GM21526 (cell line): ENCODE measurements at regions not wholly inside any gene's neighbourhood (a gene's known extent, or its start where the extent isn't known, plus 50 kb on each side); places are given as distances from the start of the nearest gene placed in this dataset.

Experiments used
- ATAC-seq: cut with Tn5 transposase; IDR thresholded peaks from one replicate; pipeline ENCODE4 v1.9.1; 2021; ENCODE audit warnings: moderate library complexity; ENCODE audit not compliant: unreplicated experiment, low FRiP score

DNA sequence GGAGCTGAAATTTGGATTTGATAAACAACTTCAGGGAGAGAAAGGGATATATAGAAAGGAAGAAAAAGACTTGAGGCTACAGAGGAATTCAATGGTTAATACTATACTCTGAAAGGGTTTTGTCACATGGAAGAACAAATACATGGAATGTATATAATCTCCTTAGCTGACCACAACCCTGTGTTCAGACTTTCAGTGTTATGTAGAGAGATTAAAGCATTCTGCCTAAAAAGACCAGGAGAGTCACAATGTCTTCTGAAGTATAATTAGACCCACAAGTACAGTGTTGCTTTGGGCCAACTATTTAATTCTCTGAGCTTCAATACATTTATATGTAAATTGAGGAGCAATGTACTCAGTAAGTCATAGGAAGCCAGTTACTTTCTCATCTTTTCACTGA, 123.8 kb upstream of the FSHR start:
- no peak for ATAC-seq

DNA sequence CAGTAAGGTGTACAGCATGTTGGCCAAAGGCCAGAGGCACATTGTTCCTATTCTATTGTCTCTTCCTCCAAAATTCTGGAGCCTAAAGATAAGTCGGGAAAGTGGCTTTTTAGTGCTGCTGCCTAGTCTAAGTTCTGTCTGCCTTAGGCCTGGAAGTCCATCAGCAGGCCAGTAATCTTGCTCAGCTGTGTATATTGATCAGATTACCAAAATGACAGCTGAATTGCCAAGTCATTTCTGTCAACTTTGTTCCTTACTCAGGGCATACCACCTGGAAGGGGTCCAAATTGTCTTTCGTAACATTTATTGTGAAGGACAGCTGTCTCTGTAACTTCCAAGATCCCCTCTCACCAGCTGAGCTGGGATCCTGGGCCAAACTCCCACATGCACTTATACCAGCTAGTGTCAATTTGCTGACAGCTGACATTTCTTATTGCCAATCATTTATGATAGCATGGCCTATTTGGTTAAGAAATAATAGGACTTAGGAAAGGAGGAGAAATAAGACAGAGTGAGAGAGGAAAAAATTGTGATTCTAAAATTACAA, 116.8 kb upstream of the FSHR start:
- ATAC-seq: no peak

DNA sequence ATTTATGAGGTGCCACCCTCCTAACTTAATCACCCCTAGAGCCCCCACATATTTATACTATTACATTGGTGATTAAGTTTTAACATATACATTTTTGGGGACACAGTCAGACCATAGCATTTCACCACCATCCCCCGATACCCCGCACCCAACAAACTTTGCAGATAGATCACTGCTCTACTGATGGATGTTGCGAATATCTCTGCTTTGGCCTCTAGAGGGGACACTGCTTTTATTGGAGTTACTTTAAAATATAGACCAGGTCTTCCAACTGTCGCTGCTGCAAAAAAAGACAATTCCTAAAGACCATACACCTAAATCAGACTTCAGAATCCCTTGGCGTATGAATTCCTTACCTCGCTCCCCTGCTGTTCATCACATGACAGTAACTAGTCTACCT, 115.8 kb upstream of the FSHR start:
- no peak for ATAC-seq

DNA sequence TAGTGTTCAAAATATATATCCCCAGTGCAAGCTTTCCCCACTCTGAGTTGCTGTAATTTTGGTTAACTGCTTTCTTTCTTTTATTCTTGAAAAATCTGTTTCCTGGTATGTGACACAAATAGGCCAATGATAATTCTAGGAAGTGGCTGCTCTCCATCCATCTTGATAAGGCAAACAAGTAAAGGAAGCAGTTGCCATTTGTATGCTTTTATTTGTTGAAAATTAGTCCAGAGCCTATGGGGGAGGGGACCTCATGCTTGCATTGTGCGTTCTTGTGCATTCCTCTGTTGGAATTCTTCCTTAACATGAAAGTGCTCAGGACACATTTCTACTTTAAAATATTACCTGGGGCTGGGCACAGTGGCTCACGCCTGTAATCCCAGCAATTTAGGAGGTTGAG, 111.2 kb upstream of the FSHR start:
- no peak for ATAC-seq

DNA sequence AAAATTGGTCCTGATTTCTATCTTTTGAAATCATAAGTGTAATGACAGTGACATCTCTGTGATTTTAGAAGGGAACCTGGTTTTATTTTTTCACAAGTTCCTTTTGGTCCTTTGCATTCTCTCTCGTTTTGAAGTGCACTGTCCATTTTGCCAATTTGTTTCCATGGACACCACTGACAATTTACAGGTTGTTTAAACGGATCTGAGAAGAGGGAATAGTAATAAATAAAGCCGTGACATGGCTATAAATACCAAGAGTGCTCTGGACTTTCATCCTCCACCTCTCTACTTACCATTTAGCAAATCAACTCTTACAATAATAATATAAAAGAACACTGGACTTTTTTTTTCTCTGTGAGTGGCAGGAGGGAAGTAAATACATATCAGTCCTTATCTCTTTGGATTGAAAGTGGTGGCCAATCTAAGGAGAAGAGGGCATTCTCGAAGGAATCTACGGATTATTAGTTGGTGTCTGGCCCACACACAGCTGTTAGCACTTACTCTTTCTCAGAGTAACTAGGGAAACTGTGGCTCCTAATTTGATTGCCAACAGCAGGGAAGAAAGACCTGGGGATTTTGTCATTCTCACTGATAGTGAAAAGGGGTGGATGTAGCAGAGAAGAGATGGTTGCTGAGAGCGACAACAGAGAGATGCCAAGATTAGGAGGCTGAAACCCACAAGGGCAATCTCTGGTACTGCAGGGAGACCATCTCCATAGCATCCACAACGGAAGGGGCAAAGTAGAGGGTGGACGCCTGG, 108.7 kb upstream of the FSHR start:
- ATAC-seq: no peak

DNA sequence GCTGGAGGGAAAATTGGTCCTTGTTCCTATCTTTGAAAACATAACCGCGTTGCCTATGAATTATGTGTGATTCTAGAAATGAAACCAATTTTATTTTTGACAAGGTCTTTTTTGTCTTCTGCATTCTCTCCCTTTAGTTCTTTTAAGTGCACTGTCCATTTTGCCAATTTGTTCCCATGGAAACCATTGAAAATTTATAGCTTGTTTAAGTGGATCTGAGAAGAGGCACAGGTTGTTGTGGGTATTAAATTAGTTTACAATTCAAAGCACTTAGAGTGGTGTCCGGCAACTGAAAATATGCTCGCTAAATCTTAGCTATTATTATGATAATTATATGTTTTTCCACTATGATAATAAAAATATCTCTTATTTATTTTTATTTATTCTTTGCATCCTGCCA, 107.5 kb upstream of the FSHR start:
- no peak for ATAC-seq

DNA sequence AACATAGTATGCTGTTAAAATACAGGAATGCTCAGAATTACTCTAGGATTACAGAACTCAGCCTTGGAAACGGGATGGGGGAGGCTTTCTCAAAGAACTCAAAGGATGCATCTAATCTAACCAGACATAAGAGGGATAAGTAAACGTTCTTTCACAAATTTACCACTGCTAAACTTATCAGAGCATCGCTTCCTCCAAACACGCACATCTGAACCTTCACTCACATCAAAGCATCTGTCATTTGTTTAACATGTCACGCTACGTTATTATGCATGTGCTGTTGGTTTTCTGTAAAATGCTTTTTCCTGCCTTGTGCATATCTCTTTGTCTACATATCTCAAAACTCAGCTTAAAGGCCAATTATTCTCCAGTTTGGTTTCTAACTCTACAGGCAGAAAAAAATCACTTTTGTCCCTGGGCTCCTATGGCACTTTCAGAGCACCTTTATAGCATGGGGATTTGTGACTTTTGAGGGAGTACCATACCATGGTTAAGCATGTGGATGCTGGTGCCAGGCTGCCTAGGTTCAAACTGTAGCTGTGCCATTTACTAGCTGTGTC, 106.7 kb upstream of the FSHR start:
- ATAC-seq: no peak

DNA sequence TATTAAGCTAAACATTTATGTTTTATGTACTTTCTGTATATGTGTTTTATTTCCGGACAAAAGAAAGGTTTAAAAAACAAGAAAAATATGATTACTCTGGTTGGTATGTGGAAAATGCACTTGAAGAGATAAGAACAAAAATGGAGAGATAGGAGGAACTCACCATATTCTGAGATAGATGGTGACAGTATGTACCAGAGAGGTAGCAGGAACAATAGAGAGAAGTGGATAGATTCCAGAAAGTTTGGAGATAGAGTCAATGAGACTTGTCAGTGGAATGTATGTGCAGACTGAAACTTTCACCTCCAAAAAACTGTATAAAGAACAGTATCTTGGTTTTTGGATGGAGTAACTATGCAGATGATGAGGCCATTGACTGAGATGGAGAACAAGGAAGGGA, 105.6 kb upstream of the FSHR start:
- ATAC-seq: no peak

DNA sequence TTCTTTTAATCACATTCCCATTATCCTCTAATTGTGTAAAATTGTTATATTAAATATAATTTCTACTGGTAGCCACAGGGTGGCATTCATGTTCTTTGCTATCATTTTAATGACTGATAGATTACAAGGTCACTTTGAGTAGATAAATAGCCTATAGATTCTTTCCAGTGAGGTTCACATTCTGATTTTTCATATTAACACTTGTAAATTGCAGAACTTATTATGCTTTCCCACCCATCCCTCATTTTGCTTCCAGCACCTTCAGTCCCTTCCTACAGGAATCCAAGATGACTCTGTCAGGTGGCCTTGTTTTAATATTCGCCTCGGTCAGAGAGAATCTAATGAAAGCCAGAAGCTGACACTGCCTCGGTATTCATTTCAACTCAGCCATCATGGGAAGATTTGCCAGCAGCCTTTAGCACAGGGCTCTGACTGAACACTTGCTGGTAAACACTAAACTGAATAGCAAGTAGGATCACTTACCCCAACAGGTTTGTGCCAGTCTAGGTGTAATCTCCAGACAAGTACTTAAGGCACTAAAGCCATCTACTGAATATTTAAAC, 101.2 kb upstream of the FSHR start:
- ATAC-seq: no peak

DNA sequence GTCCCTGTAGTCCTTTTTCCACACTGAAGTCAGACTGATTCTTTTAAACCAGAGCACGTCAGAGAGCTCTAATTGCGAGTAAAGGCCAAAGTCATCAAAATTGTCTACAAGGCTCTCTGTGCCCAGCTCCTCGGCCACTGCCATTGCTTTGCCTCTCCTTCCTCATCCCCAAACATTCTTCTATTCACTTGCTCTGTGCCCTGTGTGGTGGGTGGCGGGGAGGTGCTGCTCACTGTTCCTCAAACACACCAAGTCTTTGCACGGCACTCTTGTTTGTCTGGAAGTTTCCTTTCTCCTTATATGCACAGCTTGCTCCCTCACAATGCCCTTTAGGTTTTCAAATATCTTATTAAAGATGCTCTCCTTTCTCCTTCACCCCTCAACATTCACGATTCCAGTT, 100.1 kb upstream of the FSHR start:
- no peak for ATAC-seq

DNA sequence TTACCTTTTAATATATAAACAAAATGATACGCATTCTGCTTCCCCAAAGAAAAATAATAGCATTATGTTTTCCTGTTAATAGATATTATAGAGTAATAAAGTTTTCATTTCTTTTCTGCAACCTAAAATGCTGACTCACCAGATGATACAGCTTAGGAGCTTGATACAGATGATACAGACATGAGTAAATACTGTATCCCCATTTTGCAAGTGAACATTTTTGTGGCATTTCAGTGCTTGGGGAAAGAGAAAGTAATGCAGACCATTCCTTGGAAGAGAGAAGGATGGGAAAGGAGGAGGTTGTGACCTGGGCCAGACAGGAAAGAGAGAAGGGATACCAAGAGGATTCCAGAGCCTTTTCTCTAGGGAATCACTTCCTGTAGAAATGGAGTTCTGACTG, 97.5 kb upstream of the FSHR start:
- ATAC-seq: no peak

DNA sequence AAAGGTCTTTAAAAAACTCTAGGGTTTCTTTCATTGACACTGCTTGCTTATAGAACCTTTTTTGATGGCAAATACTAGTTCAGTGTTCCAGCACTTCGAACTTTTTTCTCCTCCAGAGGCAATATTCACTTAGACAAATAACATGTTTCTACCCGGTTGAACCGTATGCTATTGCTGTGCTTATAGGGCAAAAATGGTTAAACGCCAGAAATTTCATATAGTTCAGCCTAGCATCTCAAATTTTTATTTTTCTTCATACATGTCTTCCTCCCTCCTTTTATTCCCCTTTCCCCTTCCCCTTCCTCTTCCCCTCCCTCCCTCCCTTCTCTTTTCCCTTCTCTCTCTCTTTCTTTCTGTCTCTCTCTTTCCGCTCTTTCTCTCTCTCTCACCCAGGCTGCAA, 96.9 kb upstream of the FSHR start:
- no peak for ATAC-seq

DNA sequence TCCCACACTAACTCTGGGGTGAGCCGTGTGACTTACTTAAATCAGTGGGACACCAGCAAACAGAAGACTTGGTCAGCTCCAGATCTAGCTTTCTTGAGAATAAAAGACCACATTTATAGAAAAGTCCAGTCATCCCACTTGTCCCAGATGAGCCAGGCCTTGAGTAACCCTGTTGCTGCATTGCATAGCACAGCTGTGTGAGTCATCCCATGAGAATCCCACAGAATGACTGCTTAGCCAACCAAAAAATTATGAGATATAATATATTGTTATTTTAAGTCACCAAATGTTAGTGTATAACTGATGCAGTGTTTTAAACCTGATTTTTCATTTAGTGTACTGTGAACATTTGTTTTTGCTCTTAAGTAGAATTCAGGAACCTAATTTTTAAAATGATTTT, 94.2 kb upstream of the FSHR start:
- no peak for ATAC-seq

DNA sequence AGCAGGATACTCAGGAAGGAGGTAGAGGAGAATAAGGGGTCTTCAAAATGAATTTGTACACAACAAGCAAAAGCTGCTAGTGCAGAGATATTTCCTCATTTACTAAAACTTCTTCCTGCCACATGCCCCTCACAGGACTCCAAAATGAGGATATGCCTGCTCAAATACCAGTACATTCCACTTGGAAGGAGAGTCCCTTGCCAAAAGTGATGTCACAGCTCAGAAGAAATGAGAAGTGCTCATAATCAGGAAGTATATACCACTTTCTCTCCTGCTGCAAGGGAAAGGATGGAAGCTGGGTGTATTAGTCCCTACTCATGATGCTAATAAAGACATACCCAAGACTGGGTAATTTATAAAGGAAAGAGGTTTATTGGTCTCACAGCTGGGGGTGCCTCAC, 87.7 kb upstream of the FSHR start:
- no peak for ATAC-seq

DNA sequence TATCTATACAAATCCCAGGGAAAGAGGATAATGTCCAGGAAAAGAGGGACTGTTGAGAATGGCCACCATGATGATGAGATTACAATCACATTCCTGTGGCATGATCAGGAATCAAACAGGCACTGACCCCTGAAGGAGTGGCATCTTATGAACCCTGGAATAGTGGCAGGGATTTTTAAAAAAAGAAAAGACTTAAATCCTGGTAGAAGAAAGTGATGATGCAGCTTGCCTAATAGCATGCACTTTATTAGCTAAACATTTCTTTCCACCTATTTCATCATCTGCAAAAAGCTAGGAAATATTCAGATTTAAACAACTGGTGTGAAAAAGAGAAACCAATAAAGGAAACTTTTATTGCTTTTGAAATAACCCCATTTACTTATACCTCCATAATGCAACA, 87.2 kb upstream of the FSHR start:
- no peak for ATAC-seq

DNA sequence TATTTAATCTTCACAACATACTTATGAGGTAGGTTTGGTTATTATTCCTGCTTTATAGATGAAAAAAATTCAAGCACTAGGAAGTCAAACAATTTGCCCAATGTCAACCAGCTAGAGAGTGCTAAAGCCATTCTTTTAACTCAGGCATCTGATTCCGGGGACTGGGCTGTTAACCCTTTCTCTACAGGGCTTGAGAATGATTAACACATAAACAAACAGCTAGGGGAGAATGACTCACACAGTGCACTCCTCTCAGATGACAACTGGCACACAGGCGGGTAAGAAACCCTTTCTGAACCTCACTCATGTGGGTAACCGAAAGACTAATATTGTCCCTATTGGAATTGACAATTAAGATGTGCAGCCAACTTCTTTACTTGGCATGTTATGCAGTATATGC, 86.3 kb upstream of the FSHR start:
- no peak for ATAC-seq

DNA sequence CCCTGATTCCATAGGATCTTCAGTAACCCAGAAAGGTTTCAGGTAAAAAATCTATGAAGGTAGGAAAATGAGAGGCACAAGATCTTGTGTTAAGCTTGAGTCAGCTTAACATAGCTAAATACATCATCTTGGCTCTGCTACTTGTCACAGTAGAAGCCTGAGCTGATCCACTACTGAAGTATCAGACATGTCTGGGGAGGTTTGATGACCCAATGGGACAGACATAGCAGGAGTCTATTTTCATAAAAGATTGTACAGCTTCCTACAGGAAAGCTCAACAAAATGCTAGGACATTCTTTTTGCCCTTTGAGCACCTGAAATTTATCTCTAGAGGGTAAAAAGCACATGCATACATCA, 84.3 kb upstream of the FSHR start:
- ATAC-seq: no peak

DNA sequence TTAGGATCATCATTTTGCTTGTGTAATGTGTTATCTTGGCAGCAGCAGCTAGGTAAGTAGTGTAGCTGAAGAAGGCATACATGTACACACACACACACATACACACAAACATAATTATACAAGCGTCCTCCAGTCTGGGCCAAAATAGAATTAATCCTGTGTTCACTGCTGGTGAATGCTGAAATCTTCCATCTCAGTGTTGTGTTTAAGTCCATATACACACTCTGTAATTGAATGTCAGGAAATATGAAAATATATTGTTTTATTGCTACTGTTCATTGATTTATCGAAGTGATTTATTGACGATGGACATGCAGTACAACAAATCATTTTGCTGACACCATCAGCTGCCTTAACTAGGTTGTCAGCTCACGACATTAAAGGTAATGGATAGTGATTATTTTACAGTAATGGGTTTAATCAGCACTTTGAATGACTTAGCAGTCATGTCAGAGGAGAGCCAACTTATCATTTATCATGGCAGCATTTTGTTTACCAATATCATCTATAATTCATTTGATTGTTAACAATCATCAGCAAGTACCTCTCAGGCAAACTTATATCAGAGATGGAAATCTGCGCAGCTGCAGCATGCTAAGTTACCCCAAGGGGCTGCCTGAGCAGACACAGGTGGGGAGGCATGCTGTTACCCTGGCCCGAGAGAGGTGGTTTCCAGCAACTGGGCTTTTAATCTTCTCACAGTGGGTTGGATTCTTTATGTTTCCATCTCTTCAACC, 83.7 kb upstream of the FSHR start:
- ATAC-seq: no peak

DNA sequence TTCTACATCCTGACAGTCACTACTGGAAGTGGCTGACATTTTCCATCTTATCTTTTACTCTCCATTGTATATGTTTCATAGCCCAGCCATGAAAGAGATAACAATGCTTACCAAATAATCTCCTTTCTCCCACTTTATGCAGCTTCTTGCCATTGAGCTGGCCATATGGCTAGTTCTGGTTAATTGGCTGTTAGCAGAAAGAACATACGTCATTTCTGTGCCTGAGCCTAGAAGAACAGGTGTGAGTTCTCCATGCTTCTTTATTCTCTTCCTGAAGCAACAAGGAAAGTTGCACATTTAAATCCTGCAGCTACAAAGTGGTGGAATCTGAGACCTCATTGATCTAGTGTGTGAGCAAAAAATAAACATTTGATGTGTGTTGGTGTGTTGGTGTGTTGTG, 82.0 kb upstream of the FSHR start:
- no peak for ATAC-seq

DNA sequence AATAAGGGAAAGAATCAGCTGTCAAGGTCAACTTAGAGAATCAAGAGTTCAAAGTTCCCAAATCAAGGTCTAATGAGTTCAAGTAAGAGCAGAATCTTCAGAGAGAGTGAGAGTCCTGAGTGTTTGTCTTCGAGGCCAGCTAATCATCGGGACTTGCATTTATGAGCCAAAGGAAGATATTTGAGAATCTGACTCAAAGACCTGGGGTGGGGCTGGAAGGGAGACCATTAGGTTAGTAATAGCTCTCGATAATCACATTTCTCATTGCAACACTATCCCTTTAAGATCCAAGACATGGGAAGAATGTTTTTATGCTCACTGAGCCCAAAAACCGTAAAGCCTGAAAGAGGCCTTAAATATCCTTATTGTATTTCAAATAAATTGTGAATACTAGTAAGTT, 72.0 kb upstream of the FSHR start:
- no peak for ATAC-seq

DNA sequence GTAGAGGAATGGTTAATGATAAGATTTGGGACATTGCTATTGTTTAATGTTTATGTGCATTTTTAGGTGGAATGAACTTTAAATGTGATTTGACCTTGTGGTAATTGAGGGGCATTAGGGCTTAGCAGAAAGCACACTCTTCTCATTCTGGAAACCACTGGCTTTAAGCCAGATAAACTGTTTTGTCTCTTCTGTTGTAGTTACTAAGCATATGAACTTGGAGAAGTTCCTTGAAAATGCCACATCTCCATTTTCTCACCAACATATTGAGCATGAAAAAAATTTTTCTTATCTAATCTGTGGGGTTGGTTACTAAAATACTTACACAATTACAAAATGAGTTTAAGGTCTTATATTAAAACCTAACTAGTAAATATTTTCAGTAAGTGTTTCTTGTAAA, 70.8 kb upstream of the FSHR start:
- no peak for ATAC-seq
